Endometrial microvascular endothelial cells (primary cell): ENCODE measurements at regions not wholly inside any gene's neighbourhood (a gene's known extent, or its start where the extent isn't known, plus 50 kb on each side); places are given as distances from the start of the nearest gene placed in this dataset.

Experiments used
- in situ Hi-C: cut with HindIII; loops from 2 replicates; pipeline ENCODE4 v1.10.0; 2017; ENCODE audit warnings: low sequenced_read_pairs, low pct_unique_long_range_greater_than_20kb; ENCODE audit errors: inconsistent ontology term

- in situ Hi-C loops: no loop called here
Observed at GRCh38 chr13:97125810-97126738, 96.1 kb upstream of the MBNL2 start.

- in situ Hi-C loops: no loop called here
Observed at GRCh38 chr13:97127842-97128241, 94.3 kb upstream of the MBNL2 start.

- in situ Hi-C loops: no loop called here
Observed at GRCh38 chr13:97130190-97130589, 91.9 kb upstream of the MBNL2 start.

GRCh38 chr13:97131447-97131846 is 90.7 kb upstream of the MBNL2 start:
- in situ Hi-C loops: no loop called here

GRCh38 chr13:97133554-97133953 is 88.6 kb upstream of the MBNL2 start:
- in situ Hi-C loops: no loop called here

GRCh38 chr13:97133955-97134354 is 88.2 kb upstream of the MBNL2 start:
- in situ Hi-C loops: no loop called here

- in situ Hi-C loops: no loop called here
Observed at GRCh38 chr13:97134364-97135095, 87.6 kb upstream of the MBNL2 start.

- in situ Hi-C loops: no loop called here
Observed at GRCh38 chr13:97135883-97136282, 86.2 kb upstream of the MBNL2 start.

- in situ Hi-C loops: no loop called here
Observed at GRCh38 chr13:97136418-97136817, 85.7 kb upstream of the MBNL2 start.

GRCh38 chr13:97139691-97140090 is 82.4 kb upstream of the MBNL2 start:
- in situ Hi-C loops: no loop called here

- in situ Hi-C loops: no loop called here
Observed at GRCh38 chr13:97140131-97140530, 82.0 kb upstream of the MBNL2 start.

GRCh38 chr13:97140611-97141010 is 81.5 kb upstream of the MBNL2 start:
- in situ Hi-C loops: no loop called here

- in situ Hi-C loops: no loop called here
Observed at GRCh38 chr13:97141097-97141496, 81.0 kb upstream of the MBNL2 start.

GRCh38 chr13:97141564-97142005 is 80.5 kb upstream of the MBNL2 start:
- in situ Hi-C loops: no loop called here

- in situ Hi-C loops: no loop called here
Observed at GRCh38 chr13:97142452-97142851, 79.7 kb upstream of the MBNL2 start.

GRCh38 chr13:97145057-97145456 is 77.1 kb upstream of the MBNL2 start:
- in situ Hi-C loops: no loop called here

GRCh38 chr13:97148894-97149293 is 73.2 kb upstream of the MBNL2 start:
- in situ Hi-C loops: no loop called here

GRCh38 chr13:97160421-97160820 is 61.7 kb upstream of the MBNL2 start:
- in situ Hi-C loops: no loop called here

- in situ Hi-C loops: no loop called here
Observed at GRCh38 chr13:97161582-97162231, 60.4 kb upstream of the MBNL2 start.
